ENCODE measurements at regions not wholly inside any gene's neighbourhood (a gene's known extent, or its start where the extent isn't known, plus 50 kb on each side); places are given as distances from the start of the nearest gene placed in this dataset.
"Not testable (repeated sequence)": the region's sequence is repeated elsewhere in the genome, so short reads cannot be mapped to it uniquely, and the experiment has no call there.

- Histone ChIP-seq H3K27me3 (replicated peaks in 1 of 7) (no peaks in the 10 kb centered on the region), H3K4me3 (no peak overlapping the region), H3K36me3 (no peaks in the 10 kb centered on the region), H3K27ac (no peak overlapping the region), H3K9me3 (no peaks in the 10 kb centered on the region), H3K4me1 (no peaks in the 10 kb centered on the region)
- no peak for TF ChIP-seq POLR2AphosphoS5 (IDR thresholded peaks at IDR 0.05)
- TF ChIP-seq POLR2A (IDR thresholded peaks at IDR 0.05), result no peak
- TF ChIP-seq CTCF (IDR thresholded peaks at IDR 0.05 in 8 of 11, conservative IDR thresholded peaks at IDR 0.05 in 3 of 11), result no peak
- WGBS, 5 donors, result 80 to 87% (median 83%) methylated on average over 9 of the region's 9 CpGs
- intact Hi-C loops (cut with DNase I; ENCODE audit: low total_unique reads), result no loop called here
- DNase-seq, result no peak
Observed at GRCh38 chr4:19193274-19193981, 1058.3 kb upstream of the SLIT2 start.

- TF ChIP-seq POLR2AphosphoS5 (IDR thresholded peaks at IDR 0.05) (no peak), CTCF (IDR thresholded peaks at IDR 0.05 in 8 of 11, conservative IDR thresholded peaks at IDR 0.05 in 3 of 11) (no peak), POLR2A (IDR thresholded peaks at IDR 0.05) (no peak)
- no peak overlapping the region for H3K4me3 ChIP-seq
- 1 to 100% (median 45%) methylated on average over 1 of the region's 1 CpG for WGBS, 5 donors
- H3K9me3 ChIP-seq, result no peaks in the 10 kb centered on the region
- no peak for DNase-seq
- intact Hi-C loops (cut with DNase I; ENCODE audit: low total_unique reads), result no loop called here
- H3K27ac ChIP-seq, result no peak overlapping the region
- no peaks in the 10 kb centered on the region for H3K36me3 ChIP-seq
- no peaks in the 10 kb centered on the region for H3K27me3 ChIP-seq (replicated peaks in 1 of 7)
- no peaks in the 10 kb centered on the region for H3K4me1 ChIP-seq
Observed at GRCh38 chr4:19191979-19192650, 1059.6 kb upstream of the SLIT2 start.

GRCh38 chr4:19187691-19188090 is 1064.0 kb upstream of the SLIT2 start:
- no peak for TF ChIP-seq POLR2AphosphoS5 (IDR thresholded peaks at IDR 0.05)
- no peak for TF ChIP-seq POLR2A (IDR thresholded peaks at IDR 0.05)
- TF ChIP-seq CTCF (IDR thresholded peaks at IDR 0.05 in 8 of 11, conservative IDR thresholded peaks at IDR 0.05 in 3 of 11), result no peak
- no peaks in the 10 kb centered on the region for H3K9me3 ChIP-seq
- H3K4me1 ChIP-seq, result no peaks in the 10 kb centered on the region
- no peak for DNase-seq
- WGBS, 5 donors, result 51 to 73% (median 58%) methylated on average over 3 of the region's 3 CpGs
- H3K36me3 ChIP-seq, result no peaks in the 10 kb centered on the region
- H3K27me3 ChIP-seq (replicated peaks in 1 of 7), result no peaks in the 10 kb centered on the region
- H3K27ac ChIP-seq, result no peak overlapping the region
- H3K4me3 ChIP-seq, result no peak overlapping the region
- intact Hi-C loops (cut with DNase I; ENCODE audit: low total_unique reads), result no loop called here

GRCh38 chr4:19187096-19187495 is 1064.6 kb upstream of the SLIT2 start:
- no peak overlapping the region for H3K27ac ChIP-seq
- no peak overlapping the region for H3K4me3 ChIP-seq
- TF ChIP-seq CTCF (IDR thresholded peaks at IDR 0.05 in 8 of 11, conservative IDR thresholded peaks at IDR 0.05 in 3 of 11) (no peak), POLR2A (IDR thresholded peaks at IDR 0.05) (no peak), POLR2AphosphoS5 (IDR thresholded peaks at IDR 0.05) (no peak)
- WGBS, 5 donors, result 66 to 80% (median 77%) methylated on average over 2 of the region's 2 CpGs
- no peaks in the 10 kb centered on the region for H3K9me3 ChIP-seq
- intact Hi-C loops (cut with DNase I; ENCODE audit: low total_unique reads), result no loop called here
- H3K4me1 ChIP-seq, result no peaks in the 10 kb centered on the region
- no peaks in the 10 kb centered on the region for H3K27me3 ChIP-seq (replicated peaks in 1 of 7)
- no peaks in the 10 kb centered on the region for H3K36me3 ChIP-seq
- DNase-seq, result no peak

GRCh38 chr4:19181631-19182030 is 1070.1 kb upstream of the SLIT2 start:
- H3K36me3 ChIP-seq; intact Hi-C loops (cut with DNase I; ENCODE audit: low total_unique reads); H3K9me3 ChIP-seq; H3K27ac ChIP-seq; H3K4me3 ChIP-seq; H3K4me1 ChIP-seq; H3K27me3 ChIP-seq (replicated peaks in 1 of 7); DNase-seq: not testable (repeated sequence)
